Peyer's patch (tissue), 4 donors: ENCODE measurements at regions not wholly inside any gene's neighbourhood (a gene's known extent, or its start where the extent isn't known, plus 50 kb on each side); places are given as distances from the start of the nearest gene placed in this dataset.

Source experiments
- DNase-seq, 3 donors: peaks; one replicate each; pipeline ENCODE4 v3.0.0-alpha.2; 2017 to 2019
- H3K27ac ChIP-seq, 4 donors: fragments of 200-600 bp; sonication (generic); one replicate each; pipeline ENCODE4 v1.5.1; 2016 to 2019
- H3K27me3 ChIP-seq, 2 donors: fragments of 200-600 bp; sonication (generic); one replicate each; pipeline ENCODE4 v1.5.1; 2019
- H3K36me3 ChIP-seq, 3 donors: fragments of 200-600 bp; sonication (generic); one replicate each; pipeline ENCODE4 v1.5.1; 2016 to 2019
- H3K4me1 ChIP-seq, 4 donors: fragments of 200-600 bp; sonication (generic); one replicate each; pipeline ENCODE4 v1.5.1; 2016 to 2019
- H3K4me3 ChIP-seq, 4 donors: fragments of 200-600 bp; sonication (generic); 1 replicate in 3 of 4; 2 replicates in 1 of 4; pipeline ENCODE4 v1.5.1; 2016 to 2019; ENCODE audit warnings: mild to moderate bottlenecking in 1 of 4
- H3K9me3 ChIP-seq, 4 donors: fragments of 200-600 bp; sonication (generic); one replicate each; pipeline ENCODE4 v1.5.1; 2016 to 2019; ENCODE audit warnings: mild to moderate bottlenecking in 1 of 4
- POLR2A ChIP-seq, 2 donors: fragments of 450-650 bp; IDR thresholded peaks; one replicate each; pipeline ENCODE4 v1.5.1; 2017; ENCODE audit warnings: antibody characterized with exemption in 2 of 2, mild to moderate bottlenecking in 2 of 2, moderate library complexity in 2 of 2
- TF ChIP-seq, protein P1 (sequence below), 6 experiments: fragments of 450-650 bp in 4 of 6; fragments of 200-600 bp in 2 of 6; sonication (generic) in 1 of 6; IDR thresholded peaks; one replicate each; pipeline ENCODE4 v1.5.1; 2017 to 2019; ENCODE audit warnings: antibody characterized with exemption in 6 of 6, mild to moderate bottlenecking in 3 of 6, moderate library complexity in 1 of 6

DNA sequence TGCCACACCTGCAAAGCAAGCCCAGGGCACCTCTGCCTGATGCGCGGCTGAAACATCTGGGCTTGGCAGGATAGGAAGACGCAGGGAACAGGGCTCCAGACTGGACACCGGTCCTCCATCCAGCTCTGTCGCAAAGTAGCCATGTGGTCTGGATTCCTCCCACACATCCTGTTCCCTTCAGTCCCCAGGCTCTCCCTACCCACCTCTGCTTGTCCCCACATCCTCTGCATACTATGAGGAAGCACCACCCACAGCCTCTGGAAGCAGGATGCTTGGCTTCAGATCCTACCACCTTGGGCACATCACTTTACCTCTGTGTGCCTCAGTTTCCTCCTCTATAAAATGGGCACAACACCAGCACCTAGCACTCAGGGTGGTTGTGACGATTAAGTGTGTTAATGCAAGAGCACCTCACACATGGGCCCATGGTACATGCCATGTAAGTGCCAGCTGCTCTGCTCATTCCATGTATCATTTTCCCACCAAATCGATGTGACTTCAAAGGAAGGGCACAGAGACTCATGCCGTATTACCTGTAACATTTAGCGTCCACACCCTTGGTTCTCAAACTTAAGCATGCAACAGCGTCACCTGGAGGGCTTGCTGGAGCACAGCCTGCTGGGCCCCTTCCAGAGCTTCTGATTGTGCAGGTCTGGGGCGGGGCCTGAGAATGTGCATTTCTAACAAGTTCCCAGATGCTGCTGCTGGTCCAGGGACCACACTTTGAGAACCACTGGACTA is 138.6 kb upstream of the SDK2 start:
- Histone ChIP-seq H3K27ac (no peak overlapping the region), H3K9me3 (no peaks in the 10 kb centered on the region), H3K36me3 (no peaks in the 10 kb centered on the region), H3K4me3 (no peak overlapping the region), H3K4me1 (peaks cover 0 to 12% (median 0%) of the 10 kb centered on the region in 4 donors), H3K27me3 (peaks cover 0 to 3% of the 10 kb centered on the region in 2 donors)
- DNase-seq: no peak
- TF ChIP-seq, protein P1, sequence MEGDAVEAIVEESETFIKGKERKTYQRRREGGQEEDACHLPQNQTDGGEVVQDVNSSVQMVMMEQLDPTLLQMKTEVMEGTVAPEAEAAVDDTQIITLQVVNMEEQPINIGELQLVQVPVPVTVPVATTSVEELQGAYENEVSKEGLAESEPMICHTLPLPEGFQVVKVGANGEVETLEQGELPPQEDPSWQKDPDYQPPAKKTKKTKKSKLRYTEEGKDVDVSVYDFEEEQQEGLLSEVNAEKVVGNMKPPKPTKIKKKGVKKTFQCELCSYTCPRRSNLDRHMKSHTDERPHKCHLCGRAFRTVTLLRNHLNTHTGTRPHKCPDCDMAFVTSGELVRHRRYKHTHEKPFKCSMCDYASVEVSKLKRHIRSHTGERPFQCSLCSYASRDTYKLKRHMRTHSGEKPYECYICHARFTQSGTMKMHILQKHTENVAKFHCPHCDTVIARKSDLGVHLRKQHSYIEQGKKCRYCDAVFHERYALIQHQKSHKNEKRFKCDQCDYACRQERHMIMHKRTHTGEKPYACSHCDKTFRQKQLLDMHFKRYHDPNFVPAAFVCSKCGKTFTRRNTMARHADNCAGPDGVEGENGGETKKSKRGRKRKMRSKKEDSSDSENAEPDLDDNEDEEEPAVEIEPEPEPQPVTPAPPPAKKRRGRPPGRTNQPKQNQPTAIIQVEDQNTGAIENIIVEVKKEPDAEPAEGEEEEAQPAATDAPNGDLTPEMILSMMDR (IDR thresholded peaks at IDR 0.05): peak in 1 of 6 experiments; percentile 27
- TF ChIP-seq POLR2A (IDR thresholded peaks at IDR 0.05): no peak

DNA sequence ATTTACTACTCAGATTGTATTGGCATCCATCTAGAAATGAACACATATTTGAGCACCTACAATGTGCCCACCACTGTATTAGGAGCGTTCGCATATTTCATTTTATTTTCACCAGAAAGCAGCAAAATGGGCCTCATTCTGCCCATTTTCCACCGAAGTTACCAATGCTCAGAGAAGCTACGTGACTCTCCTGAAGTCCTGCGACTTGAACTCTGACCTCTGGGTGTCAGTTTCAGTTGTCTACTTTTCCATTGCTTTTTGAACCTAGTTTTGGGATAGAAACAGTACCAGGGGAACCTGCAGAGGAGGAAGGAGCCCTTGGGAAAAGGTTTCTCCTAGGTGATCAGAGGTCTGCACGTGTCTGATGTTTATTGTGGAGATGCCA is 139.1 kb upstream of the SDK2 start:
- Histone ChIP-seq H3K27ac (no peak overlapping the region), H3K36me3 (no peaks in the 10 kb centered on the region), H3K4me1 (peaks cover 0 to 12% (median 0%) of the 10 kb centered on the region in 4 donors), H3K4me3 (no peak overlapping the region), H3K9me3 (no peaks in the 10 kb centered on the region), H3K27me3 (peaks cover 0 to 3% of the 10 kb centered on the region in 2 donors)
- TF ChIP-seq POLR2A (IDR thresholded peaks at IDR 0.05): no peak
- TF ChIP-seq, protein P1 (IDR thresholded peaks at IDR 0.05): no peak
- DNase-seq: no peak

DNA sequence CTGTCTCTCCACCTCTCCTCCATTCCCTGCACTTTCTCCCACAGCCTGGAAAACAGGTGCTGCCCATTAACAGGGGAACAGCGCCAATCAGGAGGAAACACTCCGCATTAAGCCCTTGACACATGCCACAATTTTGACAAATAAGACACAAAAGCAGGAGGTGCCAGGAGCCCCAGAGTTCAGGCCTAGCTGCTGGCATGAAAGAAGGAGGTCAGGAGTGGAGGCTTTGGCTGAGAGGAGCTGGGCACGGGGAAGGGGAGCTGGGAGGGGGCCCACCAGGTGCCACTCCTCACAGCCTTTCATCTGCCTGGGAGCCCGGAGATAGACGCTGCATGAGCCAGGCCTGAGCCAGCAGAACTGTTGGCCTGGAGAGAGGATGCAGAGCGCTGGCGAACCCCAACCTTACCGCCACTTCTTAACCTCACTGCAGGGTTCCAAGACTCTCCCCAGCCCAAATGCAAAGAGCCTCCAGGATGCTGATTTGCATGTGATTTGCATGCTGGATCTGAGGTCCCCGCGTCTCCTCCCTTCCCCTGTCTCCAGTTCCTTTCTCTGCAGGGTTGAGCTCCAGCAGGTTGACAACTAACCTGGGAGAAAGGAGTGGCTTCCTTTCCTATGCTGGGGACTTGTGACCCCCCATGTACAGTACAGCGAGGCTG is 139.8 kb upstream of the SDK2 start:
- DNase-seq: no peak
- H3K27me3 ChIP-seq: peaks cover 0 to 3% of the 10 kb centered on the region in 2 donors
- no peak for TF ChIP-seq POLR2A (IDR thresholded peaks at IDR 0.05)
- TF ChIP-seq, protein P1 (IDR thresholded peaks at IDR 0.05): no peak

DNA sequence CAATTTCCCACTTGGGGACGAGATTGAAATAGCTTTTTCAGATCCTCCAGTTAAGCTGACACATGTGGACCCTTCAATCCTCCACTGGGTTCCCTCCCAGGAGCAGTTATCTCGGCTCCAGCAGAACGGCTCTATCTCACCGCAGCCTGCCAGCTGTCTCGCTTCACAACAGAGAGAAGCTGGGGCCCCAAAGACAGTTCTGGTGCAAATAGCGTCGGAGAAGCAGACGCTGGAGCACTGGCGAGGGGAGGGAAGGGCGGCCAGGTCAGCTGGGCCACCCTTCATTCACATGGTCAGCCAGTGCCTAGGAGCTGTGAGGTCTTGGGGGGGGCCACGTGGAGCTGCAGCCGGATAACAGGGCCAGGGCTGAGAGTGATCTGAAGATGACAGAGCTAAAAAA is 141.3 kb upstream of the SDK2 start:
- peak in 1 of 3 donors; percentile 37 for DNase-seq
- no peaks in the 10 kb centered on the region for H3K9me3 ChIP-seq
- H3K36me3 ChIP-seq: no peaks in the 10 kb centered on the region
- H3K27me3 ChIP-seq: peaks cover 0 to 3% of the 10 kb centered on the region in 2 donors
- no peak for TF ChIP-seq POLR2A (IDR thresholded peaks at IDR 0.05)
- TF ChIP-seq, protein P1 (IDR thresholded peaks at IDR 0.05): no peak
- peaks cover 0 to 12% (median 0%) of the 10 kb centered on the region in 4 donors for H3K4me1 ChIP-seq
- no peak overlapping the region for H3K4me3 ChIP-seq
- no peak overlapping the region for H3K27ac ChIP-seq

More for the DNA sequence above, 139.8 kb upstream of the SDK2 start:
- Histone ChIP-seq H3K9me3 (no peaks in the 10 kb centered on the region), H3K4me1 (peaks cover 0 to 12% (median 0%) of the 10 kb centered on the region in 4 donors), H3K27ac (no peak overlapping the region), H3K4me3 (no peak overlapping the region), H3K36me3 (no peaks in the 10 kb centered on the region)

DNA sequence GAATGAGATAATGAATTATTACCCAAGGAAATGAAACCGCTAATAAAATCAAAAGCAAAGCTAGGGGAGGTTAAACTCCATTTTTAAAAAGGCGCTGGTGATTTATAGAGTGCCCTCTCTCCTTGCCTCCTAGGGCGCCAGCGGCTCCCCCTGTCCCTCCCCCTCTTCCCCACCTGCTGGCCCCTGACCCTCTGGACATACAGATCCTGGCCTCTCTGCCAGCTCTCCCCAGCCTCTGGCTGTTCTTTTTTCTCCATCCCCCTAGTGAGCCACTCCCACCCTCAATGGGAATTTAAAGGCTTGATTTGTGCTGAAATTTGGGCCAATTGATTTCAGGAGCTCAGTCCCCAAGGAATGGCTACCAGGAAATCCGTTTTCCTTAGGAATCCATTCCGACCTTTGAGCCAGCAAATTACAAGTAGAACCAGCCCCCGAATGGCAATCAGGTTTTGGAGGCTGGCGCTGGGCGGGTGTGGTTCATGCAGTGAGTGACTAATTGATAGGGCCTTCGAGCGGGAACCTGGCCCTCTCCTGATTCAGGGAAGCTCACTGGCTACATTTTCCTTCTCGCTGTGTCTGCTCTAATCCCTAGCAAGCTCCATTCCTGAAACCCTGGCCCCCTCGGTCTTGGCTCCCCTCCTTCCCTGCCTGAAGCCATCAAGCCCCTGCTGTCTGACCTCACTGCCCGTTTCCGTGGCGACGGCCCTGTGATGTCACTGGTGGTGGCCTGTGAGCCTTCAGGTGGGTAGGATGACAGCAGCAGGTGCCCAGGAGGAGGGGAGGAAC is 141.9 kb upstream of the SDK2 start:
- Histone ChIP-seq H3K36me3 (no peaks in the 10 kb centered on the region), H3K27me3 (peaks cover 0 to 3% of the 10 kb centered on the region in 2 donors)
- peak in 2 of 3 donors; percentile 67 to 73 for DNase-seq

More for the DNA sequence above, 141.9 kb upstream of the SDK2 start:
- Histone ChIP-seq H3K9me3 (no peaks in the 10 kb centered on the region), H3K4me1 (peaks cover 0 to 12% (median 0%) of the 10 kb centered on the region in 4 donors), H3K27ac (no peak overlapping the region), H3K4me3 (no peak overlapping the region)
- TF ChIP-seq, protein P1 (IDR thresholded peaks at IDR 0.05): no peak
- no peak for TF ChIP-seq POLR2A (IDR thresholded peaks at IDR 0.05)
